Sciatic nerve (tissue), 2 donors: ENCODE measurements at regions not wholly inside any gene's neighbourhood (a gene's known extent, or its start where the extent isn't known, plus 50 kb on each side); places are given as distances from the start of the nearest gene placed in this dataset.
"Not testable (repeated sequence)": the region's sequence is repeated elsewhere in the genome, so short reads cannot be mapped to it uniquely, and the experiment has no call there.

Source experiments
- ATAC-seq: fragments of 200-7000 bp; cut with Tn5 transposase; one replicate; pipeline ENCODE4 v1.9.1; 2020; ENCODE audit warnings: mild to moderate bottlenecking, moderate library complexity
- DNase-seq: peaks from one replicate; pipeline ENCODE4 v3.0.0-alpha.2; 2020; ENCODE audit warnings: low spot score
- intact Hi-C: fragments of 100-400 bp; cut with DNase I; formaldehyde crosslinking; loops from one replicate; pipeline ENCODE4 v1.14.2; 2022
- donor health status: DM: no; HTN: no; CAD: no.
- donor health status: DM: no; HTN: no; CAD: no.

DNA sequence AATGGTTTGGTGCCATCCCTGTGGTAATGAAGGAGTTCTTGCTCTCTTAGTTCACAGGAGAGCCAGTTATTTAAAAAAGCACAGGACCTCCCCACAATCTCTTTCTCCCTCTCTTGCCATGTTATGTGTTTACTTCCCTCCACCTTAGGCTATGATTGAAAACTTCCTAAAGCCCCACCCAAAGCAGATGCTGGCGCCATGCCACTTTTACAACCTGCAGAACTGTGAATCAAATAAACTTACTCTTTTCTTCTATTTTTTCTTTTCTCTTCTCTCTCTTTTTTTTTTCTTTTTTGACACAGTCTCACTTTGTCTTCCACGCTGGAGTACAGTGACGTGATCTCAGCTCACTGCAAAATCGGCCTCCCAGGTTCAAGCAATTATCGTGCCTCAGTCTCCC, 508.4 kb upstream of the EPHA7 start:
- intact Hi-C loops, result no loop called here
- ATAC-seq, result no peak

GRCh38 chr6:93919365-93919764, 500.0 kb upstream of the EPHA7 start:
- intact Hi-C loops, result no loop called here
- ATAC-seq, result no peak
- DNase-seq, result no peak

More for the DNA sequence above, 508.4 kb upstream of the EPHA7 start:
- no peak for DNase-seq

DNA sequence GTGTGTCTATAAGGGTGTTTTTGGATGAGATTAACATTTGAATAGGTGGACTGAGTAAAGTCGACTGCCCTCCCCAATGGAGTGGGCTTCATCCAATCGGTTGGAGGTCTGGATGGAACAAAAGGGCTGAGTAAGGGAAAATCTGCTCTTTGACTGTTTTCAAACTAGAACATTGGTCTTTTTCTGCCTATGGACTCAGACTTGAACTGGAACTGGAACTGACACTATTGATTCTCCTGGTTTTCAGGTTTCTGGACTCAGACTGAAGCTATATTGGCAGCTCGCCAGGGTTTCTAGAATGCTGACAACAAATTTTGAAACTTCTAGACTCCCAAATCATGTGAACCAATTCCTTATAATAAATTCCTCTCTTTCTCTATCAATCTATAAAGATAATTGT, 498.9 kb upstream of the EPHA7 start:
- ATAC-seq (no peak), DNase-seq (no peak)
- intact Hi-C loops, result no loop called here

GRCh38 chr6:93917216-93917615, 497.9 kb upstream of the EPHA7 start:
- DNase-seq (no peak), ATAC-seq (no peak)
- intact Hi-C loops, result no loop called here

DNA sequence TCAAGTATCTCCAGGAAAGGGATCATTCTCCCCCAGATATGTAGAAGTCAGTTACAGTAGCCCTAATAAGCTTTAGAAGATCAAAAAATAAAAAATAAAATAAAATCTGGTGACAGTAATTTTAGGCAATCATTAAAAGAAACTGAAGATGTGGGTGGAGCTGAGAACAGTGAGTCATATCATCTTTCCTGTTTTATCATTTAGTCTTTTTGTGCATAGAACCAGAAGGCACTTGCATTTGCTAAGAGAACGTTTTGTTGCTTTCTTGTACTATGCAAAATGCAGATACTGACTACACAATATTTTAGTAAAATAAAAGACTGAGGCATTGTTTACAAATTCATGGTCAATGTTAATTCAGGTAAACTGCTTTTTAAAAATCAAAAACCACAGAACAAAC, 497.4 kb upstream of the EPHA7 start:
- no peak for DNase-seq
- no peak for ATAC-seq
- intact Hi-C loops, result no loop called here

- intact Hi-C loops, result no loop called here
- DNase-seq (no peak), ATAC-seq (no peak)
These were observed 496.6 kb upstream of the EPHA7 start for GRCh38 chr6:93915961-93916360.

DNA sequence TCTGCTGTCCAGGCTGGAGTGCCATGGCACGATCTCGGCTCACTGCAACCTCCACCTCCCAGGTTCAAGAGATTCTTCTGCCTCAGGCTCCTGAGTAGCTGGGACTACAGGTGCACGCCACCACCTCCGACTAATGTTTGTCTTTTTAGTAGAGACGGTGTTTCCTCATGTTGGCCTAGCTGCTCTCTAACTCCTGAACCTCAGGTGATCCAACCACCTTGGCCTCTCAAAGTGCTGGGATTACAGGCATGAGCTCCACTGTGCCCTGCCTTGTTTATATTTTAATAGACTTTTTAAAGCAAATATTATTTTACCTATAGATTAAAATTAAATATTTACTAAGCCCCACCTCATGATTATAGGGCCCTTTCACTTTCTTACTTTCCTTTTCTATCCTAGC, 483.2 kb upstream of the EPHA7 start:
- intact Hi-C loops, result no loop called here
- ATAC-seq (no peak), DNase-seq (no peak)

- intact Hi-C loops, result no loop called here
These were observed 480.8 kb upstream of the EPHA7 start for GRCh38 chr6:93900142-93900541.

DNA sequence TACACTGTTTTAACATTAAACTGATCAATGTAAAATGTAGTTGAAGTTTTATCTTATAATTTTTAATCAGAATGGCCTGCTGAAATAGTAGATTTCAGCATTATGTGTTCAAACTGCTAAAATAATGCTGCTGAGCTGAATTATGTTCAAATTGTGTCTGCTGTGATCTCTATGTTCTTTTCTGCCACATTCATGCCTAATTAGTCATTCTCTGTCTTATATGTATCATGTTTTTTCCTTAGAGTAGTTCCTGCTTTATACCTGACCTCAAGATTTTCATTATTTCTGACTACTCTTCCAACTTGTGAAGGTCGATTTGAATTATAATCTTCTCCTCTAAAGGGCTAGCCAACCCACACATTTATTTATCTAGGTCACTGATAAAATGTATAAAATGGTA, 476.7 kb upstream of the EPHA7 start:
- no peak for DNase-seq
- ATAC-seq, result no peak
- intact Hi-C loops, result no loop called here

More at GRCh38 chr6:93900142-93900541, 480.8 kb upstream of the EPHA7 start:
- no peak for ATAC-seq
- no peak for DNase-seq

DNA sequence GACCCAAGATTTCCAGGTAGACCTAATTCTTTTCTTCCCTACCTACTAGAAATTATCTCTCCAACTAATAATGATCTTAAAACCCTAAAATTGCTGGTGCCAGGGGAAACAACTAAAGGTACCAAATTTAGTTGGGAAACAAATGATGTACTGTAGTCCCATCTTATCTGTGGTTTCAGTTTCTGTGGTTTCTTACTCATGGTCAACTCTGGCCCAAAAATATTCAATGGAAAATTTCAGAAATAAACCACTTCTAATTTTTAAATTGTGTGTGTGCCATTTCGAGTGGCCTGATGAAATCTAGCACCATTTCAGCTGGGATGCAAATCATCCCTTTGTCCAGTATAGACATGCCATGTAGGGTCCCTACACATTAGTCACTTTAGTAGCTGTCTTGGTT, 475.2 kb upstream of the EPHA7 start:
- ATAC-seq, result no peak
- DNase-seq, result no peak
- intact Hi-C loops, result loop anchor here (1.0 kb wide), 1 partner anchor 18 kb away; no protein-coding TSS in a partner anchor

- DNase-seq (no peak), ATAC-seq (no peak)
- intact Hi-C loops, result no loop called here
These were observed 470.4 kb upstream of the EPHA7 start for GRCh38 chr6:93889713-93890112.

DNA sequence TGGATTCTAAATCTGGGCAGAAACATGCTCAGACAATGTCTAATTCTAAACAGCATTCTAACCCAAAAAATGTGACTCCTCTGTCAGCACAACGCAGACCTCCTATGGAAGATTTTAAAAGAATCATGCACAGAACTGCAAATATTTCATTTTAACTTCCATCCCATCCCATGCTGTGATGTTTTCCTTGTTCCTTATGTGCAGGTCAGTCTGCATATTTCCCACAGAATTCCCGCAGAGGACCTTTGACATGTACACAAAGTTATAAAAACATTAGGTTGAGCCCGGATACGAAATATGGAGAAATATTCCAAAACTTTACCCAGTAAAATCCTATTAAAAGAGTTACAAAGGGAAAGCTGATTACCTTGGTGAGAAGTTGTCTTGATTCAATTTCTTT, 467.1 kb upstream of the EPHA7 start:
- intact Hi-C loops, result no loop called here
- DNase-seq (no peak), ATAC-seq (no peak)

DNA sequence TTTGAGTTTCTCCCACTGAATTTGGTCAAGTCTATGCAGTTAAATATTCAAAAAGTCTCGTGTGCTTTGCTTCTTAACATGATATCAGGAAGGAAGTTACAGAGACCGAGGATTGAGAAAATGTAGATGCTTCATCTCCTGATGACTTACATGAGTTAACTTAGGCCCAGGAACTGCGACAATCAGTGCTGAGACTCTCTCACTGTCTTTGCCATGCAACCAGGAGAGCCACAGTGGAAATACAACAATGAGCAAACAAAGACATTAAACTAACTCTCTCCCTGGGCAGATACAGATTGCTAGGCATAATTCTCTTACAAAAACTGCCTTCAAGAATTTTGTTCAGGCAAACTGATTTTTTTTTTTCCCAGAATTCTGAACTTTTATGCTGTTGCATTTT, 440.6 kb upstream of the EPHA7 start:
- DNase-seq, result no peak
- ATAC-seq, result no peak
- intact Hi-C loops, result no loop called here

- no peak for DNase-seq
- no peak for ATAC-seq
- intact Hi-C loops, result no loop called here
These were observed 438.9 kb upstream of the EPHA7 start for GRCh38 chr6:93858213-93858612.

- intact Hi-C loops, result no loop called here
- DNase-seq, result no peak
- no peak for ATAC-seq
These were observed 430.5 kb upstream of the EPHA7 start for GRCh38 chr6:93849857-93850256.

DNA sequence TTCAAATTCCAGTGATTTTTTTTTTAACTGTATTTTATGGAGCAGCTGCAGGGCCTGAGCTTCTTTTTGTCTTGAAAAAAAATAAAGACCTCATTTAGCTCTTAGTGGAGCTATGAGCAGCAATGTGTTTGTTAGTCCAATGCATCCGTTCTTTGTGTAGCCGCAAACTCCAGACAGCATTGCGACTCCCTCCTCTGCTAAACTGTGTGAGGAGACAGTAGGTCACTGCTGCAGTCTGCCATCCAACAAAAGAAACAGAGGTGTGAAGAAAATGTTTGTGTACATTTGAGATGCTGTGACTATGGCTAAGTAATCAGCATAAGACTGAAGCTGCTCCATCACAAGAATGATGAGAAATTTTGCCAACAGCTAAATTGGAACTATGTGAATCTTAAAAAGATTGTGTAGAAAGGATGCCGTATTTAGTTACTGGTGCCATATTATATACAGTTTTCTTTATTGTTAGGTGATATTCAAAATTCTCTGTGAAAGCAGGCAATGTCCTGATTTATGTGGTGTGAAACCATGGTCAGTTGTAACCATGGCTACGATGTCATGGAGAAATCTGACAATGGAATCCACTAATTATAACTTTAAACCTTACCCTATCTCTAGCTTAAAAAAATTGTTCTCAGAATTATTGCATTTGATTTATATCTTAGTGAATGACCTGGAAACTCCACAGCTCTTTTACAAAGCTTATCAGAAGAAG, 428.8 kb upstream of the EPHA7 start:
- intact Hi-C loops, result loop anchor here (1.0 kb wide), 1 partner anchor 12 kb away; no protein-coding TSS in a partner anchor
- no peak for DNase-seq
- no peak for ATAC-seq

DNA sequence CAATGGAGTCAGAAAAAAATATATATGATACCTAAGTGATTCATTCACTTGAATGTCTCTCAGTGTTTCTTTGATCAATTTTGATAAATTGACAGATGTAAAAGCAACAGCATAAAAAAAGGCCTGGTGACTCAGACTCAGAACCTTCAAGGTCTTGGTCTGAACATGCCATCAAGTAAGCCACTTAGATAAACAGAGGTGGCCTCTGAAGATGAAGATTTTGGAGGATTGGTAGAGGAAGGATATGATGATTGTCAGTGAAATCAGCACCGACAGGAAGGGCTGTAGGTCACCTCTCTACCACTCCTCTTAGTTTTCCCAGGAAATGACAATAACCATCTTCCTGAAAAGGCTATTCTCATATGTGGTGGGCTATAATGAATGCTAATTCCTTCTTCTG, 422.8 kb upstream of the EPHA7 start:
- intact Hi-C loops, result no loop called here
- DNase-seq (no peak), ATAC-seq (no peak)

DNA sequence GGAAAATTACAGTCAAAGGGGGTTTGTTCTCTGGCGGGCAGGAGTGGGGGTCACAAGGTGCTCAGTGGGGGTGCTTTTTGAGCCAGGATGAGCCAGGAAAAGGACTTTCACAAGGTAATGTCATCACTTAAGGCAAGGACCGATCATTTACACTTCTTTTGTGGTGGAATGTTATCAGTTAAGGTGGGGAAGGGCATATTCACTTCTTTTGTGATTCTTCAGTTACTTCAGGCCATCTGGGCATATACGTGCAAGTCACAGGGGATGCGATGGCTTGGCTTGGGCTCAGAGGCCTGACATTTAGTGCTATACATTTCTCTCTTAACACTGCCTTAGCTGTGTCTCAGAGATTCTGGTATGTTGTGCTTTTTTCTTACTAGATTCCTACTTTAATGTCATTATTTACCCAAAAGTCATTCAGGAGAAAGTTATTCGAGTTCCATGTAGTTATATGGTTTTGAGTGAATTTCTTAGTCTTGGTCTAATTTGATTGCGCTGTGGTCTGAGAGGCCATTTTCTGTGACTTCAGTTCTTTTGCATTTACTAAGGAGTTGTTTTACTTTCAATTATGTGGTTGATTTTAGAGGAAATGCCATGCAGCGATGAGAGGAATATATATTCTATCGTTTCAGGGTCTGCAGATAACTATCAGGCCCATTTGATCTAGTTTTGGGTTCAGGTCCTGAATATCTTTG, 416.2 kb upstream of the EPHA7 start:
- ATAC-seq, DNase-seq: not testable (repeated sequence)
- intact Hi-C loops, result loop anchor here (1.0 kb wide), 1 partner anchor 13 kb away; no protein-coding TSS in a partner anchor

DNA sequence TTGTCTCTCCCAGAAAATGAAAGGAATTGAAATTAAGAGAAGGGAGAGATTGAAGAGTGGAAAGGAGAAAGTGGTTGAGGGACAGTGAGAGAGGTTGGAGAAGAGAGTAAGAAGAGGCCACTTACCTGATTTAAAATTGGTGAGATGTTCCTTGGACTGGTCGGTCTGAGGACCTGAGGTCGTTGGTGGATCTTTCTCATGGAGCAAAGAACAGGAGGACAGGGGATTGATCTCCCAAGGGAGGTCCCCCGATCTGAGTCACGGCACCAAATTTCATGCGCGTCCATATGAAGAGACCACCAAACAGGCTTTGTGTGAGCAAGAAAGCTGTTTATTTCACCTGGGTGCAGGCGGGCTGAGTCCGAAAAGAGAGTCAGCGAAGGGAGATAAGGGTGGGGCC, 415.7 kb upstream of the EPHA7 start:
- intact Hi-C loops, ATAC-seq, DNase-seq: not testable (repeated sequence)

DNA sequence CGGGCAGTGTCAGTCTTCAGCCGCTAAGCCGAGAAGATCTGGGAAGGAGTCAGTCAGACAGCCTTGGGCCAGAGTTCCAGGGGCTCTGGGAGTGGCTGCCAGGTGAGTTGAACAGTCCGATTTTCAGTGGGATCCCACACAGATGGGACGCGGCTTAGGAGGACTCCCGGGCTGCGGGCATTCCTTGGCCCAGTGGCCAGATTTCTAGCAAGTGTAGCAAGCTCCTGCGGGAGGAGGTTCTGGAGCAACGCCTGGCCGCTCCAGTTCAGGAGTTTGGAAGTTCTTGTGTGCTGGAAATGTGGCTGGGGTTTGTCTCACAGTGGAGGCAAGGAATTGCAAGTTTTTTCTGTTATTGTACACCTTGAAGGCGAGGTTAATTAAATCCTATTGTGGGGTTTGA, 414.0 kb upstream of the EPHA7 start:
- intact Hi-C loops, ATAC-seq, DNase-seq: not testable (repeated sequence)

DNA sequence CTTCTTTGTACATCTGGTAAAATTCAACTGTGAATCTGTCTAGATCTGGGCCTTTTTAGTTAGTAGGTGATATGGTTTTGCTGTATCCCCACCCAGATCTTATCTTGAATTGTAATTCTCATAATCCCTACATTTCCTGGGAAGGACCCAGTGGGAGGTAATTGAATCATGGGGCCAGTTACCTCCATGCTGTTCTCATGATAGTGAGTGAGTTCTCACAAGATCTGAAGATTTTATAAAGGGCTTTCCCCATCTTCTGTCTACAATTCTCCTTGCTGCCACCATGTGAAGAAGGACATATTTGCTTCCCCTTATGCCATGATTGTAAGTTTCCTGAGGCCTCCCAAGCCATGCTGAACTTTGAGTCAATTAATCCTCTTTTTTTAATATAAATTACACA, 410.4 kb upstream of the EPHA7 start:
- ATAC-seq, DNase-seq, intact Hi-C loops: not testable (repeated sequence)
